Nephron (organoid): ENCODE measurements at regions not wholly inside any gene's neighbourhood (a gene's known extent, or its start where the extent isn't known, plus 50 kb on each side); places are given as distances from the start of the nearest gene placed in this dataset.

Source experiments
- H3K27ac Mint-ChIP-seq, 3 experiments: 2 replicates each; pipeline ENCODE4 v1.8.0; 2020; ENCODE audit warnings: mixed read lengths in 3 of 3, mild to moderate bottlenecking in 2 of 3, moderate library complexity in 1 of 3
- H3K27me3 Mint-ChIP-seq: 2 replicates; pipeline ENCODE4 v1.8.0; 2021; ENCODE audit warnings: low read depth, mild to moderate bottlenecking, moderate library complexity, mixed read lengths
- H3K36me3 Mint-ChIP-seq: 2 replicates; pipeline ENCODE4 v1.8.0; 2020; ENCODE audit warnings: low read depth, mixed read lengths
- H3K4me1 Mint-ChIP-seq: 2 replicates; pipeline ENCODE4 v1.8.0; 2020; ENCODE audit warnings: mixed read lengths
- H3K4me3 Mint-ChIP-seq, 3 experiments: 2 replicates each; pipeline ENCODE4 v1.8.0; 2020; ENCODE audit warnings: mild to moderate bottlenecking in 3 of 3, mixed read lengths in 3 of 3, moderate library complexity in 2 of 3
- H3K9me3 Mint-ChIP-seq: 2 replicates; pipeline ENCODE4 v1.8.0; 2020; ENCODE audit warnings: mixed read lengths
- TF ChIP-seq, protein P1 (sequence below), 3 experiments: fragments of 200-600 bp; sonication (generic); IDR thresholded peaks; one replicate each; pipeline ENCODE4 v1.5.0; 2021; ENCODE audit warnings: antibody characterized with exemption in 3 of 3; ENCODE audit not compliant: unreplicated experiment in 3 of 3

DNA sequence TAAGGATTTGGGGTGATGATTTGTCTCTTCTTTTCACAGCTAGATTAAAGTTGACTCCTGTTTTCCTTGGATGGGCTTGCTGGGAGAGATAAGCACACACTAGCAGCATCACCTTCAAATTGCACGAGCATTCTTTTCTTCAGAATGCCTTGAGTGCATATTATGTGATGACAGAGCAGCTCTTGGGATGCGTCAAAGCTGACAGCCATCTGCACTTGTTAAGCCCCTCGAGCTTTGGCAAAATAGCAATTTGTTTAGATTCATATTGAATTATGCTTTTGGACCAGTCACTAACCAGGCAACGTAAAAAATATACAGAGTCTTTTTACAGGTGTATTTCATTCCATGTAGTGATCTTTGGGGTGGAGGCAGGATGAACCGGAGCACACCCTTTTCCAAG lies 407.0 kb downstream of the FUT8 start:
- TF ChIP-seq, protein P1, sequence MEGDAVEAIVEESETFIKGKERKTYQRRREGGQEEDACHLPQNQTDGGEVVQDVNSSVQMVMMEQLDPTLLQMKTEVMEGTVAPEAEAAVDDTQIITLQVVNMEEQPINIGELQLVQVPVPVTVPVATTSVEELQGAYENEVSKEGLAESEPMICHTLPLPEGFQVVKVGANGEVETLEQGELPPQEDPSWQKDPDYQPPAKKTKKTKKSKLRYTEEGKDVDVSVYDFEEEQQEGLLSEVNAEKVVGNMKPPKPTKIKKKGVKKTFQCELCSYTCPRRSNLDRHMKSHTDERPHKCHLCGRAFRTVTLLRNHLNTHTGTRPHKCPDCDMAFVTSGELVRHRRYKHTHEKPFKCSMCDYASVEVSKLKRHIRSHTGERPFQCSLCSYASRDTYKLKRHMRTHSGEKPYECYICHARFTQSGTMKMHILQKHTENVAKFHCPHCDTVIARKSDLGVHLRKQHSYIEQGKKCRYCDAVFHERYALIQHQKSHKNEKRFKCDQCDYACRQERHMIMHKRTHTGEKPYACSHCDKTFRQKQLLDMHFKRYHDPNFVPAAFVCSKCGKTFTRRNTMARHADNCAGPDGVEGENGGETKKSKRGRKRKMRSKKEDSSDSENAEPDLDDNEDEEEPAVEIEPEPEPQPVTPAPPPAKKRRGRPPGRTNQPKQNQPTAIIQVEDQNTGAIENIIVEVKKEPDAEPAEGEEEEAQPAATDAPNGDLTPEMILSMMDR (IDR thresholded peaks at IDR 0.05; ENCODE audit: unreplicated experiment in 3 of 3): no peak
- no peak overlapping the region for H3K27ac Mint-ChIP-seq

DNA sequence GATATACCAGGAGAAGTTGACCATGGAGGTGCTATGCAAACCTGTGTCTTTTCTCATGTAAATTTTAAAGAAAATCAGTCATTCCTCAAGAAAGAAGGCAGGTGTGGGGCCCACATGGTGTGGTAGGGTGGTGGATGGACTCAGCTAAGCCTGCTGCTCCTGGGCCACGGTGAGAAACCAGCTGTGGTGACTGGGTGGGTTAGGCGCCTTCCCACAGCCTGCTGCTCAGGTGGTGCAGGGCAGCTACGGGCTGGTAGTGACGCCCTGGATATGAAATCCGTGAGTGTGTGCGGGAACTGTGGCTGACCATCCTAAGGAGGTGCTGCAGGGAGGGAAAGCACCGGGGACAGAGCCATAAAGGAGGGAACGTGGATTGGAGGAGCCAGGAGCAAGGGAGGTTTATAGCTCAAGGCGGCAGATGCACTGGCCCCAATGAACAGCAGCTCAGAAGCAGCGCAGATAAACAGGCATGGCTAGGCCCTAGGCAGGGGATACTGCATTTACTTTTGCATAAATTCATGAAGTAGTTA lies 408.8 kb downstream of the FUT8 start:
- peaks cover 3% of the 10 kb centered on the region for H3K27me3 Mint-ChIP-seq
- no peaks in the 10 kb centered on the region for H3K36me3 Mint-ChIP-seq
- TF ChIP-seq, protein P1 (IDR thresholded peaks at IDR 0.05; ENCODE audit: unreplicated experiment in 3 of 3): no peak
- no peaks in the 10 kb centered on the region for H3K9me3 Mint-ChIP-seq
- no peak overlapping the region for H3K4me3 Mint-ChIP-seq
- H3K4me1 Mint-ChIP-seq: no peaks in the 10 kb centered on the region
- H3K27ac Mint-ChIP-seq: no peak overlapping the region

More for the DNA sequence above, 407.0 kb downstream of the FUT8 start:
- no peaks in the 10 kb centered on the region for H3K36me3 Mint-ChIP-seq
- H3K4me1 Mint-ChIP-seq: no peaks in the 10 kb centered on the region
- no peak overlapping the region for H3K4me3 Mint-ChIP-seq
- H3K9me3 Mint-ChIP-seq: no peaks in the 10 kb centered on the region
- no peaks in the 10 kb centered on the region for H3K27me3 Mint-ChIP-seq

GRCh38 chr14:65824285-65824977 lies 411.9 kb downstream of the FUT8 start:
- no peak overlapping the region for H3K27ac Mint-ChIP-seq
- H3K4me3 Mint-ChIP-seq: no peak overlapping the region
- H3K36me3 Mint-ChIP-seq: no peaks in the 10 kb centered on the region
- peaks cover 33% of the 10 kb centered on the region for H3K27me3 Mint-ChIP-seq
- H3K9me3 Mint-ChIP-seq: no peaks in the 10 kb centered on the region
- TF ChIP-seq, protein P1 (IDR thresholded peaks at IDR 0.05; ENCODE audit: unreplicated experiment in 3 of 3): peak; percentile 93 to 99 (median 95)
- H3K4me1 Mint-ChIP-seq: peaks cover 17% of the 10 kb centered on the region

GRCh38 chr14:65824978-65825299 lies 412.4 kb downstream of the FUT8 start:
- Mint-ChIP-seq H3K4me3 (no peak overlapping the region), H3K27me3 (peaks cover 38% of the 10 kb centered on the region), H3K4me1 (peaks cover 17% of the 10 kb centered on the region), H3K27ac (no peak overlapping the region), H3K9me3 (no peaks in the 10 kb centered on the region), H3K36me3 (no peaks in the 10 kb centered on the region)
- TF ChIP-seq, protein P1 (IDR thresholded peaks at IDR 0.05; ENCODE audit: unreplicated experiment in 3 of 3): peak in 1 of 3 experiments; percentile 26

DNA sequence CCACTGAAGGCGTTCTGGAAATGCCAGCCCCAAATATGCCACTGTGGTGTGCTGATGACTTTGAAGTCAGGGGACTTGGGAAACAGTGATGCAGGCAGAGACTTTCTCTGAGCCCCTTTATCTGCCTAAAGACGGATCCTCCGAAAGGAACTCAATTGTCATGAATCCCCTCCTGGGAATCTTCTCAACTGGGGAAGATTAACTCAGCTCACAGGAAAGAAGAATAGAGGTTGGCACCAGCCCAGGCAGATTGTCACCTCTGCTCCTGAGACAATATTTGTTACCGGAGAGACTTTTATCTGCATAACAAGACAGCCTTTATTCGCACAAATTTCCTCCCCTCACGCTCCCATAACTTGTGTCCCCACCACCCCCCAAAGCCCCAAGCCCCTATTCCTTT lies 414.4 kb downstream of the FUT8 start:
- Mint-ChIP-seq H3K27me3 (peaks cover 48% of the 10 kb centered on the region), H3K36me3 (no peaks in the 10 kb centered on the region), H3K4me1 (peaks cover 17% of the 10 kb centered on the region), H3K9me3 (no peaks in the 10 kb centered on the region), H3K27ac (no peak overlapping the region), H3K4me3 (no peak overlapping the region)
- TF ChIP-seq, protein P1 (IDR thresholded peaks at IDR 0.05; ENCODE audit: unreplicated experiment in 3 of 3): no peak

- Mint-ChIP-seq H3K36me3 (no peaks in the 10 kb centered on the region), H3K27me3 (peaks cover 48% of the 10 kb centered on the region), H3K4me3 (no peak overlapping the region), H3K9me3 (no peaks in the 10 kb centered on the region), H3K27ac (no peak overlapping the region), H3K4me1 (peaks cover 20% of the 10 kb centered on the region)
- TF ChIP-seq, protein P1 (IDR thresholded peaks at IDR 0.05; ENCODE audit: unreplicated experiment in 3 of 3): no peak
These were observed 415.0 kb downstream of the FUT8 start for GRCh38 chr14:65827520-65827919.
